ENCODE measurements at regions not wholly inside any gene's neighbourhood (a gene's known extent, or its start where the extent isn't known, plus 50 kb on each side); places are given as distances from the start of the nearest gene placed in this dataset.

DNA sequence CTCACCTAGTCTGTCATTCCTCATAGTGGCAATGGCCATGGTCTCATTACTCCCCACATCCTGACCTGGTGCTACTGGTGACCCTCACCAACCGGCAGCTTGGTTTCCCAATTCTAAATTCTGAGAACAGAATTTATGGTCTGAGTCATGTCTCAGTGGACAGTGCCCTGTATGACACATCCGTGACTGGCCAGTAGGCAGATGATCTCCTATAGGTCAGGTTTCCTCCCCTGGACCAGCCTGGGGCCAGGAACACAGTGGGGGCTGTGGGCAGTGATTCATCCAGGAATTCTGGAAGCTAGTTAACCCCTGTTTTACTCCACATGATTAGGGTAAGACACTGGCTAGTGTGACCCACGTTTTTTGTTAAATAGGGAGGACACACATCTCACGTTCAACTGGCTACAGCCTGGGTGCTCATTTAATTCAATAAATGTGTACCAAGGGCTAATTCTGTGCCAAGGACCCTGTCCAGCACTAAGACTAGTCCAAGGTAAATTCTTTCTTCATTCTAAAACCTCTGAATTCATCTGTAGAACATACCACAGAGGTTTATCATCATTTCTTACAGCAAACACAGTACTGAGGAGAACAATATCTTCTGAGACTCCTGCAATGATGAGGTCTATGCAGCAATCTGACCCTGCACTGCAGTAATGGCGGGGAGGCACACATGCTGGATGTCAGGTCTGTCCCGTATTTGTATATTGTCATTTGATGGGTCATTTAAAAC lies 249.6 kb upstream of the TBX3 start:
- H3K9ac ChIP-seq (ENCODE audit: insufficient read depth in 1 of 2, low read depth in 2 of 2, low read length in 2 of 2): no peak overlapping the region
- ChIA-PET POLR2A (no interaction called here), CTCF (ENCODE audit: low intra/inter-chr PET ratio) (no interaction called here)
- H2AFZ ChIP-seq (ENCODE audit: low read depth, low read length): no peak overlapping the region
- H3K27ac ChIP-seq (ENCODE audit: extremely low read depth, low read depth, low read length): no peak overlapping the region
- no peaks in the 10 kb centered on the region for H3K9me1 ChIP-seq (ENCODE audit: control insufficient read depth, insufficient read depth, low read length)
- FAIRE-seq (no peak), DNase-seq (ENCODE audit: extremely low read depth in 1 of 4, low spot score in 3 of 4) (no peak), ATAC-seq (no peak)
- no peak overlapping the region for H3K4me3 ChIP-seq
- BruUV-seq (replicated peaks): no TSS peak
- H3K79me2 ChIP-seq (ENCODE audit: control insufficient read depth, insufficient read depth, low read length): no peaks in the 10 kb centered on the region
- intact Hi-C loops (cut with micrococcal nuclease) (no loop called here), in situ Hi-C loops (cut with MboI) (no loop called here)
- no peaks in the 10 kb centered on the region for H4K20me1 ChIP-seq (replicated peaks; ENCODE audit: control insufficient read depth, insufficient read depth, low read length)
- TF ChIP-seq LARP7 (IDR thresholded peaks at IDR 0.05) (no peak), JUND (IDR thresholded peaks at IDR 0.05; ENCODE audit: borderline replicate concordance, low read depth, low read length) (no peak), JUND (tag; IDR thresholded peaks at IDR 0.05; ENCODE audit: borderline replicate concordance, low read depth, low read length) (peak; percentile 32; the same call in 1 of the 3 replicates), JUNB (CRISPR knock-in tag; conservative IDR thresholded peaks at IDR 0.05) (0 out of 2 replicates have a peak, but pooled peaks have one; percentile 14), SMARCC2 (IDR thresholded peaks at IDR 0.05; ENCODE audit: low read depth) (no peak), FOSL1 (tag; conservative IDR thresholded peaks at IDR 0.05) (peak; percentile 85)
- TF ChIP-seq, protein P1, sequence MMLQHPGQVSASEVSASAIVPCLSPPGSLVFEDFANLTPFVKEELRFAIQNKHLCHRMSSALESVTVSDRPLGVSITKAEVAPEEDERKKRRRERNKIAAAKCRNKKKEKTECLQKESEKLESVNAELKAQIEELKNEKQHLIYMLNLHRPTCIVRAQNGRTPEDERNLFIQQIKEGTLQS (IDR thresholded peaks at IDR 0.05): peak; percentile 36; the same call in 1 of the 2 replicates
- TF ChIP-seq, protein P1 (CRISPR knock-in tag; conservative IDR thresholded peaks at IDR 0.05): no peak
- TF ChIP-seq, protein P2, sequence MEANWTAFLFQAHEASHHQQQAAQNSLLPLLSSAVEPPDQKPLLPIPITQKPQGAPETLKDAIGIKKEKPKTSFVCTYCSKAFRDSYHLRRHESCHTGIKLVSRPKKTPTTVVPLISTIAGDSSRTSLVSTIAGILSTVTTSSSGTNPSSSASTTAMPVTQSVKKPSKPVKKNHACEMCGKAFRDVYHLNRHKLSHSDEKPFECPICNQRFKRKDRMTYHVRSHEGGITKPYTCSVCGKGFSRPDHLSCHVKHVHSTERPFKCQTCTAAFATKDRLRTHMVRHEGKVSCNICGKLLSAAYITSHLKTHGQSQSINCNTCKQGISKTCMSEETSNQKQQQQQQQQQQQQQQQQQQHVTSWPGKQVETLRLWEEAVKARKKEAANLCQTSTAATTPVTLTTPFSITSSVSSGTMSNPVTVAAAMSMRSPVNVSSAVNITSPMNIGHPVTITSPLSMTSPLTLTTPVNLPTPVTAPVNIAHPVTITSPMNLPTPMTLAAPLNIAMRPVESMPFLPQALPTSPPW (CRISPR knock-in tag; IDR thresholded peaks at IDR 0.05): peak; percentile 68
- H3K4me2 ChIP-seq (ENCODE audit: insufficient read depth, low read length): no peak overlapping the region
- H3K36me3 ChIP-seq (ENCODE audit: control insufficient read depth, insufficient read depth, low read length): no peaks in the 10 kb centered on the region
- no peaks in the 10 kb centered on the region for H3K9me3 ChIP-seq (replicated peaks; ENCODE audit: control insufficient read depth, insufficient read depth, low read depth, low read length)
- WGBS (ENCODE audit: insufficient coverage, low coverage, missing lambda C conversion rate): 0% methylated on average over 6 of the region's 6 CpGs
- H3K27me3 ChIP-seq (ENCODE audit: control insufficient read depth in 2 of 2, insufficient read depth in 2 of 2, low read length in 2 of 2): no peaks in the 10 kb centered on the region
- no peaks in the 10 kb centered on the region for H3K4me1 ChIP-seq (replicated peaks in 1 of 2; ENCODE audit: control insufficient read depth in 2 of 2, insufficient read depth in 2 of 2, low read length in 2 of 2)

All from K562 (cell line).